HCT116 (cell line): ENCODE measurements at regions not wholly inside any gene's neighbourhood (a gene's known extent, or its start where the extent isn't known, plus 50 kb on each side); places are given as distances from the start of the nearest gene placed in this dataset.

Experiments used
- ATAC-seq: fragments of 200-7000 bp; cut with Tn5 transposase; 2 replicates; pipeline ENCODE4 v1.9.1; 2020; ENCODE audit warnings: mild to moderate bottlenecking, moderate library complexity
- BruUV-seq: library from RNA; stranded (reverse); fragments of 400-500 nt; replicated peaks from 2 replicates; lab custom pipeline; 2021; lab: Mats Ljungman, UMichigan
- CTCF ChIA-PET: fragments of 300-600 bp; sonication (Branson Sonifier 250); formaldehyde crosslinking; loops from one replicate; lab custom pipeline; 2021; ENCODE audit warnings: antibody characterized with exemption; lab: Charles Lee
- POLR2A ChIA-PET: fragments of 300-600, 350-600 bp; sonication (Branson Sonifier 250); formaldehyde crosslinking; loops from one replicate; lab custom pipeline; 2021; ENCODE audit warnings: antibody characterized with exemption; lab: Charles Lee
- RAD21 ChIA-PET, 2 experiments: fragments of 300-600 bp; sonication (Branson Sonifier 250); formaldehyde crosslinking; loops; one replicate each; lab custom pipeline; 2023; ENCODE audit warnings: low total read pairs in 2 of 2; ENCODE audit not compliant: uncharacterized antibody in 2 of 2, unreplicated experiment in 2 of 2, low non-redundant PET in 1 of 2; lab: Charles Lee
- DNase-seq: peaks from one replicate; pipeline ENCODE4 v3.0.0-alpha.2; 2010; ENCODE audit warnings: low read depth, low spot score
- H2AFZ ChIP-seq: fragments of 200-600 bp; shearing (Covaris generic), sonication (generic); 2 replicates; pipeline ENCODE4 v1.6.1; 2017; ENCODE audit warnings: low read depth, mixed run types, mixed read lengths, antibody characterized with exemption, low read length; ENCODE audit not compliant: poor library complexity, severe bottlenecking
- H3K27ac ChIP-seq: 2 replicates; pipeline ENCODE4 v1.5.1; 2012; ENCODE audit warnings: low read depth, low read length
- H3K27me3 ChIP-seq: fragments of 200-600 bp; sonication (generic); 2 replicates; pipeline ENCODE4 v1.6.1; 2016; ENCODE audit warnings: mixed run types, low read length, mixed read lengths; ENCODE audit not compliant: insufficient read depth
- H3K36me3 ChIP-seq, 2 experiments: fragments of 200-500 bp in 1 of 2; fragments of 200-600 bp in 1 of 2; sonication (Bioruptor generic) in 1 of 2; sonication (generic) in 1 of 2; 2 replicates each; pipeline versions ENCODE4 v1.5.1 to v1.6.1; 2014 to 2016; ENCODE audit warnings: low read length in 2 of 2, inconsistent platforms in 1 of 2, mixed read lengths in 1 of 2, mixed run types in 1 of 2; ENCODE audit not compliant: insufficient read depth in 2 of 2, control insufficient read depth in 1 of 2
- H3K4me1 ChIP-seq, 2 experiments: fragments of 200-600 bp in 1 of 2; sonication (generic) in 1 of 2; 2 replicates each; pipeline versions ENCODE4 v1.5.1 to v1.6.1; 2012 to 2017; ENCODE audit warnings: low read length in 2 of 2, inconsistent platforms in 1 of 2, mild to moderate bottlenecking in 1 of 2, mixed read lengths in 1 of 2, mixed run types in 1 of 2, moderate library complexity in 1 of 2; ENCODE audit not compliant: insufficient read depth in 2 of 2, control insufficient read depth in 1 of 2
- H3K4me2 ChIP-seq: fragments of 200-600 bp; sonication (generic); 2 replicates; pipeline ENCODE4 v1.6.1; 2017; ENCODE audit warnings: mixed run types, low read length, mixed read lengths
- H3K4me3 ChIP-seq, 2 experiments: fragments of 200-600 bp in 1 of 2; sonication (generic) in 1 of 2; replicated peaks in 1 of 2; 2 replicates each; pipeline ENCODE4 v1.5.1; 2011 to 2016; ENCODE audit warnings: low read length in 2 of 2, control low read depth in 1 of 2, low read depth in 1 of 2, mild to moderate bottlenecking in 1 of 2, mixed read lengths in 1 of 2, mixed run types in 1 of 2
- H3K79me2 ChIP-seq: fragments of 200-600 bp; sonication (generic); 2 replicates; pipeline ENCODE4 v1.6.1; 2017; ENCODE audit warnings: mild to moderate bottlenecking, mixed run types, low read length, moderate library complexity, mixed read lengths; ENCODE audit not compliant: insufficient read depth
- H3K9ac ChIP-seq: fragments of 200-600 bp; sonication (generic); 2 replicates; pipeline ENCODE4 v1.6.1; 2016; ENCODE audit warnings: low read length, mixed read lengths
- H3K9me2 ChIP-seq: fragments of 200-600 bp; sonication (generic), shearing (Covaris generic); 2 replicates; pipeline ENCODE4 v1.6.1; 2017; ENCODE audit warnings: mixed run types, mild to moderate bottlenecking, moderate library complexity; ENCODE audit not compliant: insufficient read depth
- H3K9me3 ChIP-seq, 2 experiments: fragments of 200-500 bp in 1 of 2; fragments of 200-600 bp in 1 of 2; sonication (Bioruptor generic) in 1 of 2; sonication (generic) in 1 of 2; 2 replicates each; pipeline ENCODE4 v1.6.1; 2014 to 2017; ENCODE audit warnings: low read length in 2 of 2, mixed read lengths in 2 of 2, inconsistent platforms in 1 of 2, low read depth in 1 of 2, mild to moderate bottlenecking in 1 of 2, mixed run types in 1 of 2, moderate library complexity in 1 of 2; ENCODE audit not compliant: control insufficient read depth in 1 of 2, insufficient read depth in 1 of 2
- H4K20me1 ChIP-seq: fragments of 200-600 bp; sonication (generic), shearing (Covaris generic); 2 replicates; pipeline ENCODE4 v1.6.1; 2017; ENCODE audit warnings: mixed run types, mild to moderate bottlenecking, moderate library complexity; ENCODE audit not compliant: insufficient read depth
- CBX3 ChIP-seq: IDR thresholded peaks from 2 replicates; pipeline ENCODE4 v1.6.1; 2012; ENCODE audit warnings: low read depth
- CTCF ChIP-seq, 3 experiments: fragments of 200-600 bp in 1 of 3; sonication (generic) in 1 of 3; IDR thresholded peaks in 2 of 3; conservative IDR thresholded peaks in 1 of 3; 2 replicates each; pipeline ENCODE4 v1.5.1; 2012 to 2017; ENCODE audit warnings: low read depth in 2 of 3, low read length in 2 of 3, antibody characterized with exemption in 1 of 3, borderline replicate concordance in 1 of 3, control low read depth in 1 of 3, mild to moderate bottlenecking in 1 of 3, mixed read lengths in 1 of 3, mixed run types in 1 of 3, moderate library complexity in 1 of 3; ENCODE audit not compliant: insufficient read depth in 1 of 3
- EGR1 ChIP-seq: IDR thresholded peaks from 2 replicates; pipeline ENCODE4 v1.6.1; 2012; ENCODE audit warnings: low read depth
- EZH2phosphoT487 ChIP-seq: fragments of 200-600 bp; IDR thresholded peaks from 2 replicates; pipeline ENCODE4 v1.6.1; 2018; ENCODE audit warnings: antibody characterized with exemption, borderline replicate concordance
- FOSL1 ChIP-seq: IDR thresholded peaks from 2 replicates; pipeline ENCODE4 v1.6.1; 2012; ENCODE audit warnings: low read depth
- MAX ChIP-seq: IDR thresholded peaks from 2 replicates; pipeline ENCODE4 v1.6.1; 2012
- POLR2A ChIP-seq: IDR thresholded peaks from 2 replicates; pipeline ENCODE4 v1.7.0; 2011; ENCODE audit warnings: borderline replicate concordance; ENCODE audit not compliant: insufficient read depth, insufficient read length; ENCODE audit errors: extremely low read depth
- RAD21 ChIP-seq: IDR thresholded peaks from 2 replicates; pipeline ENCODE4 v1.6.1; 2012; ENCODE audit warnings: low read depth, mild to moderate bottlenecking
- SIN3A ChIP-seq: IDR thresholded peaks from 2 replicates; pipeline ENCODE4 v1.6.1; 2012; ENCODE audit warnings: low read depth
- SP1 ChIP-seq: IDR thresholded peaks from 2 replicates; pipeline ENCODE4 v1.6.1; 2012; ENCODE audit warnings: low read depth
- SRF ChIP-seq: IDR thresholded peaks from 2 replicates; pipeline ENCODE4 v1.6.1; 2012; ENCODE audit warnings: low read depth
- TCF7L2 ChIP-seq: IDR thresholded peaks from 2 replicates; pipeline ENCODE4 v1.7.0; 2011; ENCODE audit warnings: borderline replicate concordance, inconsistent platforms; ENCODE audit not compliant: insufficient read depth, insufficient read length; ENCODE audit errors: extremely low read depth
- YY1 ChIP-seq: IDR thresholded peaks from 2 replicates; pipeline ENCODE4 v1.6.1; 2011; ENCODE audit warnings: low read length, low read depth, moderate library complexity, mild to moderate bottlenecking; ENCODE audit not compliant: insufficient replicate concordance; ENCODE audit errors: extremely low read depth
- ZFX ChIP-seq: fragments of 450-650 bp; IDR thresholded peaks from 2 replicates; pipeline ENCODE4 v1.6.1; 2017
- intact Hi-C: fragments of 100-400 bp; cut with micrococcal nuclease; formaldehyde crosslinking; loops from 2 replicates; pipeline ENCODE4 v1.10.0; 2022
- TF ChIP-seq, protein P1 (sequence below): IDR thresholded peaks from 2 replicates; pipeline ENCODE4 v1.6.1; 2012
- TF ChIP-seq, protein P2 (sequence below): IDR thresholded peaks from 2 replicates; pipeline ENCODE4 v1.6.1; 2011; ENCODE audit warnings: mild to moderate bottlenecking, low read length, moderate library complexity; ENCODE audit not compliant: insufficient replicate concordance; ENCODE audit errors: extremely low read depth

GRCh38 chrX:56130031-56130430 lies 102.1 kb upstream of the KLF8 start:
- no peak overlapping the region for H3K9ac ChIP-seq
- H3K9me3 ChIP-seq, result no peaks in the 10 kb centered on the region
- H3K4me1 ChIP-seq, result no peaks in the 10 kb centered on the region
- H3K27me3 ChIP-seq, result no peaks in the 10 kb centered on the region
- no peaks in the 10 kb centered on the region for H4K20me1 ChIP-seq
- intact Hi-C loops, result no loop called here
- H3K4me2 ChIP-seq, result no peak overlapping the region
- no peak overlapping the region for H2AFZ ChIP-seq
- BruUV-seq, result no TSS peak
- ChIA-PET CTCF (no interaction called here), POLR2A (no interaction called here), RAD21 (no interaction called here)
- H3K36me3 ChIP-seq, result no peaks in the 10 kb centered on the region
- no peak overlapping the region for H3K4me3 ChIP-seq
- H3K9me2 ChIP-seq, result no peaks in the 10 kb centered on the region
- DNase-seq (no peak), ATAC-seq (no peak)
- no peaks in the 10 kb centered on the region for H3K79me2 ChIP-seq
- TF ChIP-seq TCF7L2 (no peak), FOSL1 (no peak)
- no peak overlapping the region for H3K27ac ChIP-seq

DNA sequence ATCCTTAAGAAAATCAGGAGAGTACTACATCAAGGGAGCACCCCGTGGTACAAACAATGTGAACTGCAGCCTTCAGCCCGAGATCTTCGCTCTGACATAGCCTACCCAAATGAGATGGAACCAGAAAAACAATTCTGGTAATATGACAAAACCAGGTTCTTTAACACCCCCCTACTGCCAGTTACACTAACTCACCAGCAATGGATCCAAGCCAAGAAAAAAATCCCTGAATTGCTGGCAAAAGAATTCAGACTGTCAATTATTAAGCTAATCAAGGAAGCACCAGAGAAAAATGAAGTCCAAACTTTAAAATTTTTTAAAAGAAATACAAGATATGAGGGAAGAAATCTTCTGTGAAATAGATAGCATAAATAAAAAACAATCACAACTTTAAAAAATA lies 101.7 kb upstream of the KLF8 start:
- intact Hi-C loops, result no loop called here
- Histone ChIP-seq H3K36me3 (no peaks in the 10 kb centered on the region), H3K79me2 (no peaks in the 10 kb centered on the region), H3K4me2 (no peak overlapping the region), H3K9me3 (no peaks in the 10 kb centered on the region), H3K9me2 (no peaks in the 10 kb centered on the region), H3K27ac (no peak overlapping the region), H3K4me3 (no peak overlapping the region), H3K27me3 (no peaks in the 10 kb centered on the region), H3K4me1 (no peaks in the 10 kb centered on the region), H2AFZ (no peak overlapping the region), H4K20me1 (no peaks in the 10 kb centered on the region)
- DNase-seq, result no peak
- POLR2A ChIA-PET, result no interaction called here
- BruUV-seq, result no TSS peak
- CTCF ChIA-PET, result no interaction called here
- TF ChIP-seq, protein P1, sequence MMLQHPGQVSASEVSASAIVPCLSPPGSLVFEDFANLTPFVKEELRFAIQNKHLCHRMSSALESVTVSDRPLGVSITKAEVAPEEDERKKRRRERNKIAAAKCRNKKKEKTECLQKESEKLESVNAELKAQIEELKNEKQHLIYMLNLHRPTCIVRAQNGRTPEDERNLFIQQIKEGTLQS, result no peak
- TF ChIP-seq MAX (no peak), EGR1 (no peak), YY1 (no peak), EZH2phosphoT487 (no peak), POLR2A (no peak), ZFX (no peak), SRF (no peak), TCF7L2 (no peak), SIN3A (no peak), CBX3 (no peak), CTCF (IDR thresholded peaks at IDR 0.05 in 2 of 3, conservative IDR thresholded peaks at IDR 0.05 in 1 of 3; ENCODE audit: borderline replicate concordance in 1 of 3, insufficient read depth in 1 of 3, low read depth in 2 of 3, low read length in 2 of 3) (no peak), SP1 (no peak), RAD21 (no peak)
- TF ChIP-seq, protein P2, sequence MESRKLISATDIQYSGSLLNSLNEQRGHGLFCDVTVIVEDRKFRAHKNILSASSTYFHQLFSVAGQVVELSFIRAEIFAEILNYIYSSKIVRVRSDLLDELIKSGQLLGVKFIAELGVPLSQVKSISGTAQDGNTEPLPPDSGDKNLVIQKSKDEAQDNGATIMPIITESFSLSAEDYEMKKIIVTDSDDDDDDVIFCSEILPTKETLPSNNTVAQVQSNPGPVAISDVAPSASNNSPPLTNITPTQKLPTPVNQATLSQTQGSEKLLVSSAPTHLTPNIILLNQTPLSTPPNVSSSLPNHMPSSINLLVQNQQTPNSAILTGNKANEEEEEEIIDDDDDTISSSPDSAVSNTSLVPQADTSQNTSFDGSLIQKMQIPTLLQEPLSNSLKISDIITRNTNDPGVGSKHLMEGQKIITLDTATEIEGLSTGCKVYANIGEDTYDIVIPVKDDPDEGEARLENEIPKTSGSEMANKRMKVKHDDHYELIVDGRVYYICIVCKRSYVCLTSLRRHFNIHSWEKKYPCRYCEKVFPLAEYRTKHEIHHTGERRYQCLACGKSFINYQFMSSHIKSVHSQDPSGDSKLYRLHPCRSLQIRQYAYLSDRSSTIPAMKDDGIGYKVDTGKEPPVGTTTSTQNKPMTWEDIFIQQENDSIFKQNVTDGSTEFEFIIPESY, result no peak
- TF ChIP-seq, all 23 proteins: peak for 0
- RAD21 ChIA-PET, result no interaction called here
- ATAC-seq, result no peak
- H3K9ac ChIP-seq, result no peak overlapping the region
